Parathyroid adenoma (tissue), 2 donors: ENCODE measurements at regions not wholly inside any gene's neighbourhood (a gene's known extent, or its start where the extent isn't known, plus 50 kb on each side); places are given as distances from the start of the nearest gene placed in this dataset.
A peak's percentile ranks its signal among the peaks of the same experiment; 100 is the strongest.

Source experiments
- H2AFZ ChIP-seq: fragments of 300-600 bp; sonication (generic); one replicate; pipeline ENCODE4 v1.7.0; 2017; ENCODE audit warnings: antibody characterized with exemption, mild to moderate bottlenecking
- H3K27ac ChIP-seq: fragments of 300-600 bp; sonication (generic); one replicate; pipeline ENCODE4 v1.7.0; 2017
- H3K27me3 ChIP-seq: fragments of 300-600 bp; sonication (generic); one replicate; pipeline ENCODE4 v1.7.0; 2017; ENCODE audit warnings: low read length; ENCODE audit not compliant: control insufficient read depth, insufficient read depth
- H3K36me3 ChIP-seq: fragments of 300-600 bp; sonication (generic); one replicate; pipeline ENCODE4 v1.7.0; 2017; ENCODE audit warnings: low read length; ENCODE audit not compliant: control insufficient read depth, insufficient read depth
- H3K4me1 ChIP-seq: fragments of 300-600 bp; sonication (generic); one replicate; pipeline ENCODE4 v1.7.0; 2017; ENCODE audit warnings: control low read depth
- H3K4me2 ChIP-seq: fragments of 300-600 bp; sonication (generic); one replicate; pipeline ENCODE4 v1.7.0; 2017; ENCODE audit warnings: low read length
- H3K4me3 ChIP-seq: fragments of 300-600 bp; sonication (generic); one replicate; pipeline ENCODE4 v1.7.0; 2017; ENCODE audit warnings: low read depth, low read length
- H3K79me2 ChIP-seq: fragments of 300-600 bp; sonication (generic); one replicate; pipeline ENCODE4 v1.7.0; 2017; ENCODE audit warnings: control low read depth
- H3K9ac ChIP-seq: fragments of 300-600 bp; sonication (generic); one replicate; pipeline ENCODE4 v1.7.0; 2017; ENCODE audit warnings: mild to moderate bottlenecking
- H3K9me3 ChIP-seq: fragments of 300-600 bp; sonication (generic); one replicate; pipeline ENCODE4 v1.7.0; 2017; ENCODE audit warnings: low read length; ENCODE audit not compliant: control insufficient read depth
- TF ChIP-seq, protein P1 (sequence below): fragments of 300-600 bp; sonication (generic); IDR thresholded peaks from one replicate; pipeline ENCODE4 v1.7.0; 2017; ENCODE audit warnings: antibody characterized with exemption, mild to moderate bottlenecking
- donor health status: primary hyperparathyroidism.

DNA sequence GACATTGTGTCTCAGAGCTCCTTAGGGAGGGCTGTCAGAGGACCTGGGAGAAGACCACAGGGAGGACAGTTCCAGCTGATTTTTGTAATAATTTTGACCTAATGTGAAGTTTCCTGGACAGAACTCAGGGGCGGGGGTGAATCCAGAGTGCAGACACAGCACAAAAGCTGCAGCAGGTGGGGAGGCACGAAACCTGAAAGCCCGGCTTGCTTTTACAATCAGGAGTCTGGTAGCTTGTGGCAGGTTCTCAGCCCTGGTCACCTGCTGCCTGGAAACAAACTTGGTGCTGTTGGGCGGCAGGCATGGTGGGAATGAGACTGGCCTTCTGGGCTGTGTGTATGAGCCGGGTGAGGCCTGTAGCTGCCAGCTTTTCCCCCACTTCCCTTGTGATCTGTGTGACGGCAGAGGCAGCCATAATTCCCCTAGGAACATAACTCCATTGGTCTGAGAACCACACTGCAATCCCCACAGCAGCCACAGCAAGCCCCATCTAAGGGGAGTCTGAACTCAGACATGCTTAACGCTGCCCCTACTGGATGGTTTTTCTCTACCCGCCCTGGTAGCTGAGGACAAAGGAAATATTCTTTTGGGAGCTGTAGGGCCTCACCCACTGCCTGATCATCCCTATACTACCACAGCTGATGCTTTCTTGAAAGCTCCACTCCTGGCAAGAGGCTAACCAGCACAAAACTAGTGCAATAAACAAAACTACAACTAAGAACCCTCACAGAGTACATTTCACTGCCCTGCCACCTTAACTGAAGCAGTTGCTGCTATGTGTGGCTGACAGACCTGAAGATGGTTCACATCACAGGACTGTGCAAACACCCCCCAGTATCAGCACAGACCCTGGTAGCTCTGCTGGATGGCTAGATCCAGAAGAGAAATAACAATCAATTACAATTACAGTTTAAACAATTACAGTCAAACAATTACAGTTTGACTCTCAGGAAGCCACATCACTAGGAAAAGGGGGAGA lies 1055.1 kb upstream of the GJE1 start:
- Histone ChIP-seq H3K9me3 (no peaks in the 10 kb centered on the region), H3K36me3 (no peaks in the 10 kb centered on the region), H3K4me1 (no peaks in the 10 kb centered on the region), H3K4me3 (no peak overlapping the region), H3K27me3 (no peaks in the 10 kb centered on the region), H2AFZ (no peak overlapping the region), H3K4me2 (no peak overlapping the region), H3K27ac (no peak overlapping the region), H3K9ac (no peak overlapping the region), H3K79me2 (no peaks in the 10 kb centered on the region)
- TF ChIP-seq, protein P1, sequence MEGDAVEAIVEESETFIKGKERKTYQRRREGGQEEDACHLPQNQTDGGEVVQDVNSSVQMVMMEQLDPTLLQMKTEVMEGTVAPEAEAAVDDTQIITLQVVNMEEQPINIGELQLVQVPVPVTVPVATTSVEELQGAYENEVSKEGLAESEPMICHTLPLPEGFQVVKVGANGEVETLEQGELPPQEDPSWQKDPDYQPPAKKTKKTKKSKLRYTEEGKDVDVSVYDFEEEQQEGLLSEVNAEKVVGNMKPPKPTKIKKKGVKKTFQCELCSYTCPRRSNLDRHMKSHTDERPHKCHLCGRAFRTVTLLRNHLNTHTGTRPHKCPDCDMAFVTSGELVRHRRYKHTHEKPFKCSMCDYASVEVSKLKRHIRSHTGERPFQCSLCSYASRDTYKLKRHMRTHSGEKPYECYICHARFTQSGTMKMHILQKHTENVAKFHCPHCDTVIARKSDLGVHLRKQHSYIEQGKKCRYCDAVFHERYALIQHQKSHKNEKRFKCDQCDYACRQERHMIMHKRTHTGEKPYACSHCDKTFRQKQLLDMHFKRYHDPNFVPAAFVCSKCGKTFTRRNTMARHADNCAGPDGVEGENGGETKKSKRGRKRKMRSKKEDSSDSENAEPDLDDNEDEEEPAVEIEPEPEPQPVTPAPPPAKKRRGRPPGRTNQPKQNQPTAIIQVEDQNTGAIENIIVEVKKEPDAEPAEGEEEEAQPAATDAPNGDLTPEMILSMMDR, result peak; percentile 6

DNA sequence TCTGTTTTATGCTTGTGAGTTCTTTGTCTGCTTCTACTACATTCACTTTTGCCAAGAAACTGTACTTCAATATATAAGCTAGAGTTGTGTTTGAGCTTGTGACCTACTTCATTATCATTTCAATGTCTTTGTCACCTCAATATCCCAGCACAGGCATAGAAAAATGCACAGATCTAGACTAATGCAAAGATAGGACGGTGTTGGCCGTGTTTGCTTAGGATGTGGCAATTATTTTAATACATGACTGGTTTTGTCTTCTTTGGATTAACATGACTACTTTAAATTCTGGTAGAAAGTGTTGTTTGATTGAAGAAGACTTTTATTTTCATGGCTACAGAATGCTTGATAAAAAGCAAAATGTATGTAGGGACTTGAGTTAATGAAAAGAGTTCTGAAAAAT lies 1075.0 kb upstream of the GJE1 start:
- TF ChIP-seq, protein P1, result no peak
- H3K4me3 ChIP-seq, result no peak overlapping the region
- H3K9ac ChIP-seq, result no peak overlapping the region
- peak overlapping the region; percentile 37 for H3K4me2 ChIP-seq
- H3K9me3 ChIP-seq, result no peaks in the 10 kb centered on the region
- no peaks in the 10 kb centered on the region for H3K36me3 ChIP-seq
- no peaks in the 10 kb centered on the region for H3K27me3 ChIP-seq
- H2AFZ ChIP-seq, result peak overlapping the region; percentile 34
- H3K27ac ChIP-seq, result peak overlapping the region; percentile 66
- no peaks in the 10 kb centered on the region for H3K79me2 ChIP-seq
- peaks cover 25% of the 10 kb centered on the region for H3K4me1 ChIP-seq

DNA sequence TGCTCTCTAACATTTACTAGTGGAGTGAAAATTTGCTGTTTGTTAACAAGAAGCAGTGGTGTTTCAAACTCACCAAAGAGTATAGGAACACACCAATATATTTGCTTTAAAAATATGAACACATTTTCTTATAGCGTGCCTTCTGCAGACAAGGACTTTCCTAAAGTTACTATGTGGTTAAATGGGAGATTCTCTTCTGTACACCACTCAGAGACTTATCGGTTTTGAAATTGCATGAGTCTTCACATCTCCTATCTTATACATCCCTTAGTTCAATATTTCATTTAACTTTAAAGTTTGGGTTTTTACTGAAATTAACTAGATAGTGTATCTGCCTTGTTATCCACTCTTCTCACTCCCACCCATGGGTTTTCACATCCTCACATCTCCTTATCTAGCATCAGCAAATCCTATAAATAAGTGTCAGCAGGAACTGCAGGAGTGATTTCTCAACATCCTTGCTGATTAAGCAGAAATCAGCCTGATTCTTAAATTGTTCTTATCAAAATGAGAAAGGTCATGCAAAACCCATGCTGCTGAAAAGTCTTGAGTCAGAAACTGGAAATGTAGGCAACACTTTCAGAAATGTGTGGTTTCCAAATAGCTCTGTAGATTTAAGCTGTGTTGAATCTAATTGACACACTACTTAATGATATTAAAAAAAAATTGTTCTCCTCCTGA lies 1075.6 kb upstream of the GJE1 start:
- H3K4me3 ChIP-seq, result no peak overlapping the region
- H3K27ac ChIP-seq, result peak overlapping the region; percentile 66
- no peaks in the 10 kb centered on the region for H3K9me3 ChIP-seq
- H3K36me3 ChIP-seq, result no peaks in the 10 kb centered on the region
- H3K4me2 ChIP-seq, result peak overlapping the region; percentile 37
- TF ChIP-seq, protein P1, result no peak
- no peaks in the 10 kb centered on the region for H3K27me3 ChIP-seq
- no peaks in the 10 kb centered on the region for H3K79me2 ChIP-seq
- no peak overlapping the region for H3K9ac ChIP-seq
- peak overlapping the region; percentile 25 for H2AFZ ChIP-seq
- H3K4me1 ChIP-seq, result peaks cover 25% of the 10 kb centered on the region

DNA sequence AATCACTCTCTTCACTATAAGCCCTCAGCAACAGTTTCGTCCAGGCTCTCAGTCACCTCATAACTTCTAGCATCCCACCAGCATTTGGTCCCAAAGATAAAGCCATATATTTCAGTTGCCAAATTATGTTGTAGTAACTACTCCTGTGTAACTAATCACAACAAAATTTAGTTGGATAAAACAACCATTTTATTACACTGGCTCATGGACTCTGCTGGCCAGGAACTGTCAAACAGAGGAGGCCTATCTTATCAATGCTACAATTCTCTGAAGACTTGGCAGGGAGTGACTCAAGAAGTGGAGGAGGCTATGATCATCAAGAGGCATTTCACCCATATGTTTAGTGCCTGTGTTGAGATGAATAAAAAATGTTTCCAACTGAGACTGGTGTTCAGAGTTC lies 1082.3 kb upstream of the GJE1 start:
- Histone ChIP-seq H3K79me2 (no peaks in the 10 kb centered on the region), H3K9ac (no peak overlapping the region), H3K27me3 (no peaks in the 10 kb centered on the region), H2AFZ (no peak overlapping the region), H3K36me3 (no peaks in the 10 kb centered on the region), H3K27ac (no peak overlapping the region), H3K9me3 (no peaks in the 10 kb centered on the region), H3K4me1 (no peaks in the 10 kb centered on the region), H3K4me2 (no peak overlapping the region), H3K4me3 (no peak overlapping the region)
- TF ChIP-seq, protein P1, result no peak
